HG03280 (cell line): ENCODE measurements at regions not wholly inside any gene's neighbourhood (a gene's known extent, or its start where the extent isn't known, plus 50 kb on each side); places are given as distances from the start of the nearest gene placed in this dataset.

Source experiments
- ATAC-seq: cut with Tn5 transposase; IDR thresholded peaks from one replicate; pipeline ENCODE4 v1.9.1; 2021; ENCODE audit warnings: mild to moderate bottlenecking, moderate library complexity; ENCODE audit not compliant: unreplicated experiment

DNA sequence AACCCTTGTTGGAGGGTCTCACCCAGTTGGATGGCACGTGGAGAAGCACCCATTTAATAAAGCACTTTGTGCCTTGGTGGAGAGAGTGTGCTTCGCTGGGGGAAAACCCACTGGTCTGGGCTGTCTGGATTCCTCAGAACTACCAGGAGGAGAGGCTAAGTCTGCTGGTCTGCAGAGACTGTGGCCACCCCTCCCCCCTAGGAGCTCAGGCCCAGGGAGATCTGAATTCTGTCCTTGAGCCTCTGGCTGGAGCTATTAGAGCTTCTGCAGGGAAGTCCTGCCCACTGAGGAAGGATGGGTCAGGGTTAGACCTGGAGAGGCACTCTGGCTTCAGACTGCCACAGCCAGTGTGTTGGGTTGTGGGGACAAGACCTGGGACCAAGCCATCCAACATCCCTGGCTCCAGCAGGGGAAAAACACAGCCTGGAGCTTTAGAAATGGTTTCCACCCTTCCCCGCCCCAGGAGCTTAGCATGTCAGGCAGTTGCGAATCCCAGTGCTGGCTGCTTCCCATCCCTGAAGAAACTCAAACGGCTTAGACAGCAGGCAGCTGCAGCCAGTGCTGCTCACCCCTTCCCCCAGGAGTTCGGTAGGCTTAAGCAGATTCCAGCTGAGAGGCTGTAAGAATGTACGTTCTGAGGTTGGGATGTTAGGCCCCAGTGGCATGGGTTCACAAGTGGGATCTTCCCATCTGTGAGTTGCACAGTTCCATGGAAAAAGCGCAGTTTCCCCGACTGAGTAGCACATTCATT, 288.3 kb downstream of the TGFB2 start:
- ATAC-seq = no peak

DNA sequence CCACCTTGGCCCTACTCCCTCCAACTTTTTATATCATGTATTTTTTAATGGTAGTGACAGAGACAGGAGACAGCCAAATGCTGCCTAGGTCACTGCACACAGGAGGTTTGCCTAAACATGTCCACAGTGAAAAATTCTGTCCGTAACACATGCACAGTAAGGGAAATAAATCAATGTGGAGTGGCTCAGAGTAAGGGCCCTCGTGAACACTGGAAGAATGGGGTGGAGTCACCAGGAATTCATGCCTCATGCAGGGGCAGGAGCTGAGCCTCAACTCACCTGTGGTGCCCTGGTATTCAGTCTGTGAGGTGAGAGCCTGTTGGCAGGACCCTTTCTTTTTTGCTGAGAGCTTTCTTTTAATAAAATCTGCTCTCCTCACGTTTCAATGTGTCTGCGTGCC, 289.1 kb downstream of the TGFB2 start:
- ATAC-seq = no peak

DNA sequence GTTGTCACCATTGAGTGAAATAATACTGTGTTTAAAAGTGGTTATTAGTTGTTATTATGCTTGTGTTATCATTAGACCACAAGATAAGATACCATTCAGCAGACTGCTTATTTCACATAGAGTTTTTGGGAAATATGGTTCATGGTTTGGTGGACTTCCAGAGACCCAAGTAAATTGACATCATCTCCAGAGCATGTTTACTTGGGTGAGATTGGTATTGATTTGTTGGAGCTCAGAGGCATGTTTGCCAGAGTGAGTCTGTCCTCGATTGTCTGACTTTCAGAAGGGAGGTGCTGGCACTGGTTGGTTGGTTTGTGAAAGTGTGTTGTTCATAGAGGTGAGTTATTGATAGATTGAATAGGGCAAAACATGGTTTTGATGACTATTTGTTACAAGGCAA, 291.4 kb downstream of the TGFB2 start:
- no peak for ATAC-seq

DNA sequence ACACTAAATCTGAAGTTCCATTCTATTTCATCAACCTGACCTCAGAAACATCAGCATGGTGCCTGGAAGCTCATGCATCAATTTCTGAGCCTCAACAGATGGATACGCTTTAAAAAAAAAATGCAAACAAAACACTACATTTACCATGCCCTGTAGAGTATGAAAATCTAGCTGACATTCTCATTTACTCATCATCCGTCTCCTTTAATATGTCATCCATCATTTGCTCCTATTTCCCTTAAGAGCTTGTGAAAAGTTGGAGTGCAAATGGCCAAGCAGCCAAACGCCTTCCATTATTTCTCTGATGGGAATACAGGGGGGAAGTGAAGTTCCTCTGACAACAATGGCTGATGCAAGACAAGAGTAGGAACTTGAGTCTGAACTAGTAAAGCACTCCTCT, 295.0 kb downstream of the TGFB2 start:
- no peak for ATAC-seq

DNA sequence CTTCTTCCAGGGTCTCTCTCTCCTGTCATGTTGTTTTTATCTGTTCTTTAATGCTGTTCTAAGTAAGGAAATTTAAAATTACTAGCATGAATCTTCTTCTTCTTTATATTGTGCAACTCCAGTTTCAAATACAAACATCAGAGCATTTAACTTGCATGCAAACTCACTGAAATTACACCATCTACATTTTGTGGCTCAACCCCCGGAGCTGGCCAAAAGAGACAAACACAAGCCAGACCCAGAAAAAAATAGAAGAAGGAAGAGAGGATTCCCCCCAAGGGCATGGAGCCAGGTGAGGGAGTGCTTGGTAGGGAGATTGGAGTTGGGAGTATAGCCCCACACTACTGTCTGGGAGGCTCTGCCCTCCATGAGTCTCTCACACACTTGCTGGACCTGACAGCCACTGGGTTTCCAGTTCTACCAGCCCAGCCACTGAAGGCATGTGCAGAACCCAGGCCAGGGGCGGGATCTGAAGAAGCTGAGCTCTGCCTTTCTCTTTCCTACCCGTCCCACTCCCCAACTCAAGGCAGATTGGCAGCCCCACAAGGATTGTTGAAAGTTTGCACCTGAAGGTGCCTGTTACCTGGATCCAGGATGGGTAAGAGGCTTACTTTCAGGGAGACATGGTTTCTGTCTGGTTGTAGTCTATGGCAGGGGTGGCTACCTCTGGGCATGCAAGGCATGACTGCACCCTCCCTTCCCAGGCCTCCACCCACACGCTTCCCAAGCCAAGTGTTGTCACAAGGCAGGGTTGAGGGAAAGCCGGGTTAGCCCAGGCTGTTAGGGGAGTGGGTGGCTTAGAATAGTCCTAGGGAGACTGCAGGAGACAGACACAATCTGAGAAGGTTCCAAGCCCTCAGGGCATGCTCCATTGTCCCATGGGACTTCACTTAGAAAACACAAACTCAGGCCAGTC, 297.2 kb downstream of the TGFB2 start:
- ATAC-seq = no peak

GRCh38 chr1:218643281-218643680, 298.1 kb downstream of the TGFB2 start:
- ATAC-seq = no peak

DNA sequence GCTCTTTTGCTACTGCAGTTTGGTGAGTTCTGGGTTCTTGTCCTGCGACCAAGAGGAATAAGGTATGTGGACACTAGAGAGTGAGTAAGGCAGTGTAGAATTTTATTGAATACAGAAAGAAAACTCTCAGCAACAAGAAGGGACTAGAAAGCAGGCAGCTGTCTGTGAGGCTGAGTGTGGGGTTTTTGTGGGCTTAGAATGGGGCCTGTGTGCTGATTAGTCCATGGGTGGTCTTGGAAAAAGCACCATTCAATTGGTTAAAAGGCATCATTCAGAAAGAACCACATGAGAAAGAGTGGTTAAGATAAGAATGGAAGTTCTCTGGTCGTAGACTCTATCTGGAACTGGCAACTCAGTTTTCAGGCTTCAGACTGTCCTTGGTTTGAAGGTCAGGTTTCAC, 298.8 kb downstream of the TGFB2 start:
- ATAC-seq = no peak

DNA sequence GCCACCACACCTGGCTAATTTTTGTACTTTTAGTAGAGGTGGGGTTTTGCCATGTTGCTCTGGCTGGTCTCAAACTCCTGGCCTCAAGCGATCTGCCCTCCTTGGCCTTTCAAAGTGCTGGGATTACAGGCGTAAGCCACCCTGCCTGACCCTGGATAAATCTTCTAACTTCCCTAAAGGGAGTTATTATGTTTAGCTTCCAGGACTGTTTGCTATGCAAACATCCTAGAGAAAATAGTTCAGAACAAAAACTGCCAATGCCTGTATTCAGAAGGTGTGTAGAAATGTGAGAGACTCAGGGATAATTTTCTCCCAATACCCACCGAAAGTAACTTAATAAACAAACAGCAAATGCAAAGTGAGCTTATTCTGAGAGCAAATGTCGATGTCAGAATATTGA, 301.2 kb downstream of the TGFB2 start:
- no peak for ATAC-seq

DNA sequence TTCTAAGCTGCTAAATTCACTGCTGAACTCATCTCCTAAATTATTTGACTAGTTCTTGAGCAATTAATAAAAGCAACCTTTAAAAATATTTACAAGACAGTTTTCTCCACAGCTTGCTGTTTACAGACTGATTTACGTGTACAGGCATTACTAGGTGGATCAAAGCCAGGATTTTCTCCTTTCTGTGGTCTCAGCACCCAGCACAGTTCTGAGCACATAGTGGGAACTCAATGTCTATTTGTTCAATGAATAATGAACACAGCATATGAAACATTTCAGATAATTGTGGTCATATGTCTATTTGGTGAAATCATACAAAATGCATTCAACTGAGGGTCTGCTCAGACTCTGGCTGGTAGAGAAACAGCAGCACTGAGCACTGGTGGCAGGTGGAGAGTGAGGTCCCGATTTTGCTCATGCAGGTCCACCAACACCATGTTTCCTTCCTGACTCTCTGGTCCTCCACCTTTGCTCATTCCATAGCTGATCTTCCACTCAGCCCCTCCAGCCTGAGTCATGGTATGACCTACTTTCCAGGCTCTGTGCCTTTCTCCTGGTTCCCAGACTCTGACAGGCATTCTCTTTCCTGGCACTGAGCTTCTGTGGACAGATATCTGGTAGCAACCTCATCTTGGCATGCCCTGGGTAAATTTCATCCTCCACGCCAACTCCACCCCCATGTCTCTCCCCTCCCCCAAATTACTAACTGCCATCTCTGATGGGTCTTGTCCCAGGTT, 311.3 kb downstream of the TGFB2 start:
- ATAC-seq = no peak

GRCh38 chr1:218658269-218658668, 313.1 kb downstream of the TGFB2 start:
- ATAC-seq = no peak

DNA sequence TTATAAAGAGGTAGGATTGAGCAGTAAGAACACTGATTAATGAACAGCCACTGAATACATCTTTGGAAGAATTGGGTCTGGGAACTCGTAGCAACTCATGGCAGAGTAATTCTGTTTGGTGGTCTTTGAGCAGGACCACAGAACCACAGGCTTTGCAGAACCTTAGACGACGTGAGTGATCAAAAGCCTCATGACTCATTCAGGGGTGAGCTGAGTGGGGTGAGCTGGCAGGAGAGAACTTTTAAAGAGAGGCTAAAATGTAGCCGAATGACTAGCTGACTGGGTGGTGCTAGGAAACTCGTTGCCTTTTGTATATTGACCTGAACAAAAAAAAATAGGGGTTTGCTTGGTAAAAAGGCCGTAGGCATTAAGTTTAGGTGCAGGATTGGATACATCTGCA, 313.8 kb downstream of the TGFB2 start:
- no peak for ATAC-seq

GRCh38 chr1:218659911-218660677, 315.0 kb downstream of the TGFB2 start:
- ATAC-seq = no peak

- no peak for ATAC-seq
Measured at GRCh38 chr1:218660678-218661053, 315.5 kb downstream of the TGFB2 start.

GRCh38 chr1:218661411-218661810, 316.3 kb downstream of the TGFB2 start:
- ATAC-seq = no peak

- no peak for ATAC-seq
Measured at GRCh38 chr1:218664385-218665170, 319.4 kb downstream of the TGFB2 start.

DNA sequence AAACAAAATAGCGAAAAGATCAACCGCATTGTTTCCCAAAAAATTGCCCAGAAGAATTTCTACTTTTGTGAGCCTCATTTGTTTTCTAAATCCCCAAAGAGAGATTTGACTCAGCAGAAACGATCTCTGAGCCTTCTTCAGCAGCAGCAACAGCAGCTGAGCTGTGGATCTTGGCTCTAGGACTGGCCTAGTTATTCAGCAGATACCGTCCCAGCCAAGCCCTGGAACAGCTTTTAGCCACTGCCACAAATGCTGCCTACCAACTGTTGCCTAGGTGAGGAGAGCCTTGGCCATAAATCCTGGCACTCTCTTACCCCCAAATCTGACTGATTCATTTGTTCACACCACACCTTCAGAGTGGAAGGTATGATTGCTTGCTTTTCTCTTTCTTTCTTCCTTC, 320.1 kb downstream of the TGFB2 start:
- no peak for ATAC-seq

- no peak for ATAC-seq
Measured at GRCh38 chr1:218666263-218666662, 321.1 kb downstream of the TGFB2 start.

DNA sequence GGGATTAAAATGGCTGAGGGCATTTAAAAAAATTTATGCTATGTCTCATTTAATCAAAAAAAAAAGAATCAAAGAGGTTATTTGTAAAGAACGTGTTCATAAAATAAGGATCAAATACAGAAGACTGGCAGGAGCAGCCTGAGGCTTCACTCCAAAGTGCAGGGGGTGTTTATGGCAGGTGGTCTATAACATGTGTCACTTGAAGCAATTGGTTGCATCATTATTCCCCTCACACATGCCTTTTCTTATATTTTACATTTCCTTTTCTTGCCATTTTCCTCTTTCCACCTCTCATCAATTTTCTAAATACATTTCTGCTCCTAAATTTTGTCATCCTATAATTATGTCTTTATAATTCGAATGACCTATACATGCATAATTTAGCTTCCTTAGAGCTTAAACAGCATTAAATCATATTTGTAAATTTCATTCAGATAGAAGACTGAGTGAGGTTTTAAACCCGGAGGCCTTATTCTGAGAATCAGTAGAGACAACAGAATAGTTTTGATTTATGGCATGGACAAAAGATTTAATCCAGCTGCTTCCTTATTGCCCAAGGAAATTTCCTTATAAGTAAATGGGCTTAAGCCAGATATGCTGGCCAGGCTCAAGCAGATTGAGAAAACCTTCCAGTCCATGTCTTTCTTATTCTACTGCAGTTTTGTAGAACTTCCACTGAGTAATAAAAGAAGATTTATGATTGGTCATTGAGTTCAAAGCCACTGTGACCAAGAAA, 322.8 kb downstream of the TGFB2 start:
- ATAC-seq = no peak

DNA sequence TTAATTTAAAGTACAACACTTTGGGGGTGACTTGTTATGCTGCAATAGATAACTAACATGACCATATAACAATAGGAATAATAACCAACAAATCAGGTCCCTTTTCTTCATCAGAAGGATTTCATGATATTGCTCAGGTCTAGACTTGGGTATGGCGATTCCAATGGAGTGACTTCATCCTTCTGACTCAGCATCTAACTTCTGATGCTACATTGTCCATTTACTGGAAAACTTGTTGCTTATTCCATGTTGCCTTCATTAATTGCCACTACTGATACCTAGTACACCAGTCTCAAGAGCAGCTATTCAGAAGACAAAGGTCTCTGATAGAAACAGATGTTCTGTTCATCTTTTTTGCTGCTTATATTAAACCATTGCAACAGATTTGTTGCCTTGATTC, 324.3 kb downstream of the TGFB2 start:
- ATAC-seq = no peak
